ENCODE measurements at regions not wholly inside any gene's neighbourhood (a gene's known extent, or its start where the extent isn't known, plus 50 kb on each side); places are given as distances from the start of the nearest gene placed in this dataset.

GRCh38 chr7:53996876-53997275 is 545.3 kb upstream of the VSTM2A start:
- H3K4me2 ChIP-seq (ENCODE audit: low read depth, low read length), result no peak overlapping the region
- H2AFZ ChIP-seq (ENCODE audit: low read length), result no peak overlapping the region
- H3K4me3 ChIP-seq (replicated peaks in 1 of 3; ENCODE audit: insufficient read depth in 1 of 3, low read depth in 2 of 3, low read length in 3 of 3), result no peak overlapping the region
- H4K20me1 ChIP-seq (ENCODE audit: insufficient read depth, low read length), result no peaks in the 10 kb centered on the region
- no peaks in the 10 kb centered on the region for H3K79me2 ChIP-seq (ENCODE audit: insufficient read depth, low read length)
- WGBS (ENCODE audit: low lambda C conversion rate), result 3% methylated on average over 1 of the region's 1 CpG
- H3K27me3 ChIP-seq (ENCODE audit: control insufficient read depth in 1 of 2, insufficient read depth in 2 of 2, low read length in 2 of 2), result no peaks in the 10 kb centered on the region
- BruUV-seq (replicated peaks), result no TSS peak
- H3K4me1 ChIP-seq (ENCODE audit: insufficient read depth, low read length), result no peaks in the 10 kb centered on the region
- H3K9ac ChIP-seq (ENCODE audit: insufficient read depth, low read depth, low read length), result no peak overlapping the region
- no peaks in the 10 kb centered on the region for H3K36me3 ChIP-seq (replicated peaks in 1 of 2; ENCODE audit: control insufficient read depth in 1 of 2, insufficient read depth in 2 of 2, low read length in 2 of 2)
- ATAC-seq, result no peak
- ChIA-PET CTCF (ENCODE audit: low intra/inter-chr PET ratio, low total read pairs) (no interaction called here), POLR2A (no interaction called here)
- peaks cover 74% of the 10 kb centered on the region for H3K9me3 ChIP-seq (ENCODE audit: low read length)
- in situ Hi-C loops (cut with HindIII; ENCODE audit: extremely low pct_ligation_motif_present, low pct_unique_long_range_greater_than_20kb), result no loop called here
- no peak for FAIRE-seq
- no peak for TF ChIP-seq SRSF4 (IDR thresholded peaks at IDR 0.05; ENCODE audit: low read depth, low read length, poor library complexity, severe bottlenecking)
- no peak for TF ChIP-seq RFX3 (CRISPR knock-in tag; IDR thresholded peaks at IDR 0.05)
- no peak for TF ChIP-seq ZNF224 (CRISPR knock-in tag; IDR thresholded peaks at IDR 0.05)
- H3K27ac ChIP-seq (ENCODE audit: extremely low read length, insufficient read depth, low read length), result no peak overlapping the region
- no peak for DNase-seq (ENCODE audit: low spot score)
- intact Hi-C loops (cut with micrococcal nuclease; ENCODE audit: unreplicated experiment), result no loop called here

- Histone ChIP-seq H3K9ac (ENCODE audit: insufficient read depth, low read depth, low read length) (no peak overlapping the region), H3K4me1 (ENCODE audit: insufficient read depth, low read length) (no peaks in the 10 kb centered on the region), H3K9me3 (ENCODE audit: low read length) (peaks cover 57% of the 10 kb centered on the region), H3K27ac (ENCODE audit: extremely low read length, insufficient read depth, low read length) (no peak overlapping the region), H4K20me1 (ENCODE audit: insufficient read depth, low read length) (no peaks in the 10 kb centered on the region), H3K4me3 (replicated peaks in 1 of 3; ENCODE audit: insufficient read depth in 1 of 3, low read depth in 2 of 3, low read length in 3 of 3) (no peak overlapping the region), H3K27me3 (ENCODE audit: control insufficient read depth in 1 of 2, insufficient read depth in 2 of 2, low read length in 2 of 2) (no peaks in the 10 kb centered on the region), H3K36me3 (replicated peaks in 1 of 2; ENCODE audit: control insufficient read depth in 1 of 2, insufficient read depth in 2 of 2, low read length in 2 of 2) (no peaks in the 10 kb centered on the region), H2AFZ (ENCODE audit: low read length) (no peak overlapping the region), H3K4me2 (ENCODE audit: low read depth, low read length) (no peak overlapping the region), H3K79me2 (ENCODE audit: insufficient read depth, low read length) (no peaks in the 10 kb centered on the region)
- CTCF ChIA-PET (ENCODE audit: low intra/inter-chr PET ratio, low total read pairs), result no interaction called here
- FAIRE-seq, result no peak
- no peak for DNase-seq (ENCODE audit: low spot score)
- BruUV-seq (replicated peaks), result no TSS peak
- WGBS (ENCODE audit: low lambda C conversion rate), result 0% methylated on average over 2 of the region's 2 CpGs
- in situ Hi-C loops (cut with HindIII; ENCODE audit: extremely low pct_ligation_motif_present, low pct_unique_long_range_greater_than_20kb), result no loop called here
- POLR2A ChIA-PET, result no interaction called here
- ATAC-seq, result no peak
- intact Hi-C loops (cut with micrococcal nuclease; ENCODE audit: unreplicated experiment), result no loop called here
- TF ChIP-seq ATF3 (CRISPR knock-in tag; IDR thresholded peaks at IDR 0.05) (no peak), PCBP2 (optimal IDR thresholded peaks at IDR 0.05; ENCODE audit: low read depth, low read length, poor library complexity, severe bottlenecking) (no peak), FOSL1 (CRISPR knock-in tag; IDR thresholded peaks at IDR 0.05; ENCODE audit: borderline replicate concordance) (no peak), CENPBD1 (CRISPR knock-in tag; IDR thresholded peaks at IDR 0.05; ENCODE audit: borderline replicate concordance, low read depth) (no peak), ZNF792 (CRISPR knock-in tag; IDR thresholded peaks at IDR 0.05) (no peak), REXO4 (CRISPR knock-in tag; IDR thresholded peaks at IDR 0.05; ENCODE audit: borderline replicate concordance) (no peak), ZNF124 (CRISPR knock-in tag; IDR thresholded peaks at IDR 0.05) (no peak), ZNF331 (CRISPR knock-in tag; IDR thresholded peaks at IDR 0.05) (no peak), ZNF281 (CRISPR knock-in tag; IDR thresholded peaks at IDR 0.05; ENCODE audit: borderline replicate concordance) (no peak), FOXC1 (CRISPR knock-in tag; IDR thresholded peaks at IDR 0.05; ENCODE audit: borderline replicate concordance) (no peak), PRDM4 (CRISPR knock-in tag; IDR thresholded peaks at IDR 0.05; ENCODE audit: borderline replicate concordance) (no peak)
Measured at GRCh38 chr7:54014765-54015164, 527.4 kb upstream of the VSTM2A start.
